Upper lobe of left lung (tissue), 4 donors: ENCODE measurements at regions not wholly inside any gene's neighbourhood (a gene's known extent, or its start where the extent isn't known, plus 50 kb on each side); places are given as distances from the start of the nearest gene placed in this dataset.

Source experiments
- CTCF ChIP-seq, 6 experiments: fragments of 450-650 bp in 4 of 6; fragments of 200-600 bp in 2 of 6; sonication (generic) in 2 of 6; IDR thresholded peaks; one replicate each; pipeline ENCODE4 v1.5.1; 2016 to 2019; ENCODE audit warnings: antibody characterized with exemption in 6 of 6
- POLR2AphosphoS5 ChIP-seq, 2 donors: sonication (generic); formaldehyde crosslinking; IDR thresholded peaks; one replicate each; pipeline ENCODE4 v1.5.1; 2017; ENCODE audit warnings: antibody characterized with exemption in 2 of 2

GRCh38 chr20:5377484-5377883, 60.7 kb upstream of the PROKR2 start:
- TF ChIP-seq CTCF (IDR thresholded peaks at IDR 0.05) (no peak), POLR2AphosphoS5 (IDR thresholded peaks at IDR 0.05) (no peak)
